A549 (cell line): ENCODE measurements at regions not wholly inside any gene's neighbourhood (a gene's known extent, or its start where the extent isn't known, plus 50 kb on each side); places are given as distances from the start of the nearest gene placed in this dataset.
A peak's percentile ranks its signal among the peaks of the same experiment; 100 is the strongest.

Experiments used
- ATAC-seq, 2 experiments: fragments of 200-7000 bp in 1 of 2; fragments of >200 bp in 1 of 2; cut with Nextera tagmentation in 1 of 2; cut with Tn5 transposase in 1 of 2; 3 replicates each; pipeline versions ENCODE4 v1.8.0 to v1.9.1; 2018 to 2020; ENCODE audit warnings: mild to moderate bottlenecking in 1 of 2, moderate library complexity in 1 of 2
- CTCF ChIA-PET: fragments of 300-600 bp; sonication (Branson Sonifier 250); formaldehyde crosslinking; extraction: SDS; loops from one replicate; lab custom pipeline; 2021; ENCODE audit warnings: antibody characterized with exemption, inconsistent platforms; lab: Yijun Ruan, JAX
- POLR2A ChIA-PET: fragments of 350-600 bp; formaldehyde crosslinking; extraction: SDS; loops from one replicate; lab custom pipeline; 2021; ENCODE audit warnings: antibody characterized with exemption, inconsistent platforms; lab: Yijun Ruan, JAX
- DNase-seq, 2 experiments: peaks; one replicate each; pipeline versions ENCODE4 v3.0.0 to v3.0.0-alpha.2; 2011 to 2016; ENCODE audit warnings: low read depth in 1 of 2, low spot score in 1 of 2
- FAIRE-seq: peaks from 2 replicates; lab custom pipeline; 2011; peaks lifted over from hg19 to GRCh38; lab: Jason Lieb, UNC
- H3K27ac ChIP-seq, 2 experiments: fragments of >200 bp; sonication (Bioruptor Twin); formaldehyde crosslinking; 3 replicates each; pipeline ENCODE4 v1.5.1; 2016 to 2017
- H3K4me1 ChIP-seq: fragments of >200 bp; sonication (Bioruptor Twin); formaldehyde crosslinking; 3 replicates; pipeline ENCODE4 v1.6.1; 2016
- H3K4me2 ChIP-seq: fragments of >200 bp; sonication (Bioruptor Twin); formaldehyde crosslinking; 3 replicates; pipeline ENCODE4 v1.6.1; 2016
- H3K4me3 ChIP-seq: fragments of >200 bp; sonication (Bioruptor Twin); formaldehyde crosslinking; 3 replicates; pipeline ENCODE4 v1.5.1; 2016
- H3K9me3 ChIP-seq: fragments of >200 bp; sonication (Bioruptor Twin); formaldehyde crosslinking; 3 replicates; pipeline ENCODE4 v1.6.1; 2016
- BHLHE40 ChIP-seq: IDR thresholded peaks from 2 replicates; pipeline ENCODE4 v1.6.1; 2012; ENCODE audit warnings: low read depth, low read length, inconsistent platforms
- CBX2 ChIP-seq: fragments of 200-600 bp; sonication (generic); IDR thresholded peaks from 2 replicates; pipeline ENCODE4 v1.6.1; 2016; ENCODE audit warnings: low read depth, mild to moderate bottlenecking, borderline replicate concordance
- CHD4 ChIP-seq: fragments of 200-600 bp; sonication (generic); IDR thresholded peaks from 2 replicates; pipeline ENCODE4 v1.6.1; 2016; ENCODE audit warnings: antibody characterized with exemption, mild to moderate bottlenecking, borderline replicate concordance
- EHF ChIP-seq: fragments of 250-450 bp; sonication (Bioruptor Pico); IDR thresholded peaks from 2 replicates; pipeline ENCODE4 v1.5.0; 2020; ENCODE audit warnings: mild to moderate bottlenecking
- EP300 ChIP-seq, 2 experiments: fragments of >200 bp; sonication (Bioruptor Twin); formaldehyde crosslinking; IDR thresholded peaks; 2 replicates in 1 of 2; 3 replicates in 1 of 2; pipeline ENCODE4 v1.6.1; 2016 to 2017
- HEYL ChIP-seq: fragments of 250-450 bp; sonication (Bioruptor Pico); IDR thresholded peaks from 2 replicates; pipeline ENCODE4 v1.8.0; 2021; ENCODE audit warnings: mild to moderate bottlenecking, moderate library complexity
- HOXB13 ChIP-seq: fragments of 250-450 bp; sonication (Bioruptor Pico); IDR thresholded peaks from 2 replicates; pipeline ENCODE4 v1.5.0; 2020; ENCODE audit warnings: low read depth, mild to moderate bottlenecking, moderate library complexity
- JUN ChIP-seq, 2 experiments: fragments of >200 bp; sonication (Bioruptor Twin); formaldehyde crosslinking; IDR thresholded peaks; 2 replicates in 1 of 2; 3 replicates in 1 of 2; pipeline ENCODE4 v1.6.1; 2016 to 2017
- JUNB ChIP-seq: fragments of >200 bp; sonication (Bioruptor Twin); formaldehyde crosslinking; IDR thresholded peaks from 2 replicates; pipeline ENCODE4 v1.6.1; 2016
- MYC ChIP-seq: IDR thresholded peaks from 2 replicates; pipeline ENCODE4 v1.6.1; 2012; ENCODE audit warnings: mild to moderate bottlenecking, inconsistent platforms, low read length, improper control_type of control experiment, borderline replicate concordance
- NFE2L2 ChIP-seq: fragments of 150-350 bp; conservative IDR thresholded peaks from 2 replicates; pipeline ENCODE4 v1.6.1; 2014; ENCODE audit warnings: low read length
- POLR2A ChIP-seq: IDR thresholded peaks from 2 replicates; pipeline ENCODE4 v1.6.1; 2012; ENCODE audit warnings: mild to moderate bottlenecking, low read length
- RAD21 ChIP-seq, 2 experiments: fragments of >200 bp in 1 of 2; sonication (Bioruptor Twin) in 1 of 2; formaldehyde crosslinking in 1 of 2; IDR thresholded peaks in 1 of 2; conservative IDR thresholded peaks in 1 of 2; 2 replicates in 1 of 2; 3 replicates in 1 of 2; pipeline ENCODE4 v1.6.1; 2012 to 2018; ENCODE audit warnings: inconsistent platforms in 1 of 2
- RARB ChIP-seq: fragments of 250-450 bp; sonication (Bioruptor Pico); IDR thresholded peaks from 2 replicates; pipeline ENCODE4 v1.8.0; 2021; ENCODE audit warnings: mild to moderate bottlenecking, moderate library complexity
- SMC3 ChIP-seq: fragments of >200 bp; sonication (Bioruptor Twin); formaldehyde crosslinking; IDR thresholded peaks from 3 replicates; pipeline ENCODE4 v1.6.1; 2018; ENCODE audit warnings: inconsistent platforms
- ZFP36 ChIP-seq: fragments of 450-650 bp; IDR thresholded peaks from 2 replicates; pipeline ENCODE4 v1.6.1; 2014; ENCODE audit warnings: borderline replicate concordance; ENCODE audit not compliant: partially characterized antibody
- ZSCAN20 ChIP-seq: fragments of 250-450 bp; sonication (Bioruptor Pico); IDR thresholded peaks from 2 replicates; pipeline ENCODE4 v1.8.0; 2022; ENCODE audit warnings: mild to moderate bottlenecking, moderate library complexity
- WGBS: methylation state at CpG from one replicate; pipeline ENCODE4 v1.1.6; 2017; ENCODE audit errors: missing lambda C conversion rate; 5-methylcytosine and 5-hydroxymethylcytosine counted together
- TF ChIP-seq, protein P1 (sequence below): fragments of 450-650 bp; IDR thresholded peaks from 2 replicates; pipeline ENCODE4 v1.6.1; 2014; ENCODE audit warnings: antibody characterized with exemption

DNA sequence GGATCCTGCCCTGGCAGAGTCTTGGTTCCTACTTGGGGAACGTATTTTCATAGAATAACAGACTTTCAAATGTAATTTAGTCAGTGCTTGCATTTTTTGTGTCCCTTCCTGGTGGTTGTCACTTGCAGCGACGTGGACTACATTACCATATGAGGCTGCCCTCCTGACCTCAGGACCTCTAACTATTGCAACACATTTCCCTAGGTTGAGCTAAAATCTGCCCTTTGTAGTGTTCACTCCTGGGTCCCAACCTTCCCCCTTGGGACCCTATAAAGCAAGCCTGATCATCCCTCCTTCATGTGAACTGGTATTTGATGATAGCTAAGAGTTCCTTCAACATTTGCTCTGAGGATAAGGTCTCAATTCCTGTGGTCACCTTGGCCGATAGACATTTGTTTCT is 95.6 kb upstream of the CACNA1E start:
- no peak for FAIRE-seq
- 57% methylated on average over 4 of the region's 4 CpGs for WGBS
- H3K9me3 ChIP-seq: no peaks in the 10 kb centered on the region
- H3K4me2 ChIP-seq: no peak overlapping the region
- ChIA-PET CTCF (interaction anchor here (0.8 to 1.3 kb wide), 3 partner anchors 11 to 198 kb away, joined by 3 to 5 read pairs (median 3); no protein-coding TSS in a partner anchor), POLR2A (no interaction called here)
- no peaks in the 10 kb centered on the region for H3K4me1 ChIP-seq
- no peak overlapping the region for H3K27ac ChIP-seq
- H3K4me3 ChIP-seq: no peak overlapping the region
- ATAC-seq: no peak
- no peak for TF ChIP-seq CBX2
- no peak for TF ChIP-seq SMC3
- no peak for TF ChIP-seq BHLHE40
- TF ChIP-seq JUN (IDR thresholded peaks at IDR 0.05): no peak
- no peak for TF ChIP-seq MYC
- TF ChIP-seq ZSCAN20 (CRISPR knock-in tag): no peak
- no peak for TF ChIP-seq RAD21 (conservative IDR thresholded peaks at IDR 0.05 in 1 of 2, IDR thresholded peaks at IDR 0.05 in 1 of 2)
- TF ChIP-seq, all 56 proteins: peak for 0
- DNase-seq: no peak

DNA sequence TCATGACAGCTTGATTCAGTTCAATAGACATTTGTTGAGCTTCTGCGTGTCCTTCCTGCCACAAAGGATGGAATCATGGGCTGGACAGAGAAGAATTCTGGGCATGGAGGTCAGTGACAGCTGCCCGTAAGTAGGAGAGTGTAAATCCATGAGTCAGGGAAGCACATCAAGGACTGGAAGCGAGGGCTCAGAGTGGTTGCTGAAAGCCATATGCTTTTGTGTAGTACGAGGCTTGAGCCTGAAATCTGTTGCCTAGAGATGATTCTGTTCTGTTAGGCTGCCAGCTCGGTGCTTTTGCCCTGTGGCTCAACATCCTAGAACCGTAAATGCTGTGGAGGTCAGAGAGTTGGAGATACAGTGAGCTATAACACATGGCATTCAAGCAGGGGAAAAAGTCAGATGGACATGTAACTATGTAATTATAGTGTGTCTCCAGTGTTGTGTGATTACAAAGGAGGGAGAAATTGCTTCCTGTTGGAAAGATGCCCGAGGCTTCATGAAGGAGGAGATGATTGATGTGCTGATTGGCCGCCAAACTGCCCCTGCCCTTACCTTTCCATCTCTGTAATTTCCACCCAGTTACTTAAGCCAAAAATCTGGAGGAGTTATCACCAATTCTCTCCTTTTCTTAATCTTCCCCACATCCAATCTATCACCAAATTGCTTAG is 92.8 kb upstream of the CACNA1E start:
- DNase-seq (no peak), ATAC-seq (no peak), FAIRE-seq (no peak)
- Histone ChIP-seq H3K4me1 (no peaks in the 10 kb centered on the region), H3K27ac (no peak overlapping the region), H3K9me3 (no peaks in the 10 kb centered on the region), H3K4me2 (no peak overlapping the region), H3K4me3 (no peak overlapping the region)
- 21% methylated on average over 8 of the region's 8 CpGs for WGBS
- TF ChIP-seq ZFP36 (no peak), HEYL (CRISPR knock-in tag) (no peak), NFE2L2 (no peak), EHF (CRISPR knock-in tag) (no peak), CHD4 (no peak)
- TF ChIP-seq, protein P1, sequence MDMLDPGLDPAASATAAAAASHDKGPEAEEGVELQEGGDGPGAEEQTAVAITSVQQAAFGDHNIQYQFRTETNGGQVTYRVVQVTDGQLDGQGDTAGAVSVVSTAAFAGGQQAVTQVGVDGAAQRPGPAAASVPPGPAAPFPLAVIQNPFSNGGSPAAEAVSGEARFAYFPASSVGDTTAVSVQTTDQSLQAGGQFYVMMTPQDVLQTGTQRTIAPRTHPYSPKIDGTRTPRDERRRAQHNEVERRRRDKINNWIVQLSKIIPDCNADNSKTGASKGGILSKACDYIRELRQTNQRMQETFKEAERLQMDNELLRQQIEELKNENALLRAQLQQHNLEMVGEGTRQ: no peak
- ChIA-PET POLR2A (no interaction called here), CTCF (interaction anchor here (0.7 to 3.1 kb wide), 4 partner anchors 34 to 201 kb away, joined by 3 to 11 read pairs (median 4); no protein-coding TSS in a partner anchor)

DNA sequence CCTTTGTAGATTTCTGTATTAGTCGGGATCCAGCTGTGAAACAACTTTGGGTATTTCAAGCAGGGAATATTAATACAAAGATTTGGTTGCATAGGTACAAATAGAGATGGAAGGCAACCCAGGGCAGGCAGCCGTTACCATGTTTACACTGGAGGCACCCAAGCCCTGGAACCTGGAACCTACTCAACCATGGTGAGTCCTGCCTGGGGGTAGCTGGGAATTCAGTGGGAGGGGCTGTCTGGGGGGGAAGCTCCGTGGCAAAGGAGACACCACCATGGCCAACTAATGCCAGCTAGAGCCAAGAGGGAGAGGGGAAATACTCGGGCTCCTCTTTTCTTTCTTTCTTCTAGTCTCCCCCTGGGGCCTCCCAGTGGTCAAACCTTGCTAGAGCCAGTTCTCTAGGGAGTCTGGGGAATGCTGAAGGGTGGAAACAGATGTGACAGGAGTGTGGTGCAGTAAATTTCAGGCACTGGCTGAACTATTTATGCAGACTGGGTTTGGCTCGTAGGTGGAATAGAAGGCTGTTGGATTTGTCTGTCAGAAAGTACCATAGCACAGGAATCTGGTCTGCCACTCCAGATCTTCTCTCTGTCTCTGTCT is 91.9 kb upstream of the CACNA1E start:
- Histone ChIP-seq H3K4me2 (no peak overlapping the region), H3K4me3 (no peak overlapping the region), H3K4me1 (no peaks in the 10 kb centered on the region), H3K27ac (no peak overlapping the region), H3K9me3 (no peaks in the 10 kb centered on the region)
- no peak for DNase-seq
- ChIA-PET CTCF (interaction anchor here (0.7 to 3.1 kb wide), 3 partner anchors 61 to 201 kb away, joined by 3 to 11 read pairs (median 3); no protein-coding TSS in a partner anchor), POLR2A (no interaction called here)
- FAIRE-seq: no peak
- TF ChIP-seq POLR2A (no peak), CBX2 (no peak), EP300 (IDR thresholded peaks at IDR 0.05) (no peak), HOXB13 (CRISPR knock-in tag) (no peak), JUNB (no peak)
- WGBS: 3% methylated on average over 5 of the region's 5 CpGs
- peak in 1 of 2 experiments; percentile 64; a peak in 3 of 6 replicates for ATAC-seq

DNA sequence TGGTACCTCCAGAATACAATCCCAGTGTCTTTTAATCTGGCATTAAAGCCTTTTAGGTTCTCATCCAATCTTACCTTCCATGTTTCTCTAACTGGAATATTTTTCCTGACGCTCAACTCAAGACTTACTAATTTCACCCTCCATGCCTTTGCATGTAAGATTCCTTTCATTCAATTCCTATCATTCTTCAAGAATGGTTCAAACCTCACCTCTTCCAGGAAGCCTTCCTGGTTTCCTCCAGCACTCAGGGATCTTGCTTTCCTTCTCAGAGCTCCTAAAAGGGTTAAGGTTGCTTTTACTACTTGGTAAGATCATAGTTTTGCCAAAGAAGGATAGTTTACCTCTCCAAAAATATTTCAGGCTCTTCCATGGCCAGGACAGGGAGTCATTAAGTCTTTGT is 91.2 kb upstream of the CACNA1E start:
- CTCF ChIA-PET: interaction anchor here (1.2 kb wide), 1 partner anchor 61 kb away, joined by 3 read pairs; no protein-coding TSS in a partner anchor
- Histone ChIP-seq H3K9me3 (no peaks in the 10 kb centered on the region), H3K4me3 (no peak overlapping the region), H3K4me2 (no peak overlapping the region), H3K27ac (no peak overlapping the region), H3K4me1 (no peaks in the 10 kb centered on the region)
- DNase-seq (no peak), FAIRE-seq (no peak), ATAC-seq (no peak)
- TF ChIP-seq RARB (CRISPR knock-in tag) (no peak), ZFP36 (peak; percentile 32)
- WGBS: 37% methylated on average over 1 of the region's 1 CpG
- POLR2A ChIA-PET: no interaction called here
